ENCODE measurements at regions not wholly inside any gene's neighbourhood (a gene's known extent, or its start where the extent isn't known, plus 50 kb on each side); places are given as distances from the start of the nearest gene placed in this dataset.
A peak's percentile ranks its signal among the peaks of the same experiment; 100 is the strongest.

GRCh38 chr6:163712566-163712961, 298.0 kb downstream of the QKI start:
- H3K4me2 ChIP-seq (ENCODE audit: low read length, poor library complexity, severe bottlenecking): no peak overlapping the region

GRCh38 chr6:163711615-163712565, 297.4 kb downstream of the QKI start:
- H3K4ac ChIP-seq (ENCODE audit: low read depth in 1 of 2, low read length in 2 of 2): no peak overlapping the region
- H3K9ac ChIP-seq (ENCODE audit: low read length): peak overlapping the region; percentile 27
- H2BK5ac ChIP-seq (ENCODE audit: low read depth, low read length, poor library complexity, severe bottlenecking): no peak overlapping the region
- no peak overlapping the region for H3K14ac ChIP-seq (ENCODE audit: low read length in 2 of 2)
- WGBS: 92% methylated on average over 24 of the region's 24 CpGs
- no peak overlapping the region for H2AFZ ChIP-seq (ENCODE audit: low read depth, low read length)
- H2BK15ac ChIP-seq (ENCODE audit: low read depth, poor library complexity, severe bottlenecking): no peak overlapping the region
- H2AK5ac ChIP-seq (ENCODE audit: low read length, severe bottlenecking): no peak overlapping the region
- DNase-seq: no peak
- no peak overlapping the region for H3K27ac ChIP-seq (ENCODE audit: low read length, poor library complexity, severe bottlenecking)
- peak overlapping the region in 1 of 2 experiments; percentile 41 for H3K4me3 ChIP-seq (ENCODE audit: insufficient read depth in 1 of 2, low read depth in 1 of 2, low read length in 2 of 2)
- no peaks in the 10 kb centered on the region for H3K4me1 ChIP-seq (ENCODE audit: control insufficient read depth, insufficient read depth, low read depth, low read length)
- no peak overlapping the region for H2BK12ac ChIP-seq (ENCODE audit: low read length in 2 of 2)
- no peaks in the 10 kb centered on the region for H3K79me1 ChIP-seq (replicated peaks; ENCODE audit: low read length, poor library complexity, severe bottlenecking)
- H3K18ac ChIP-seq (ENCODE audit: low read depth in 1 of 2, low read length in 2 of 2): no peak overlapping the region
- H2BK120ac ChIP-seq (ENCODE audit: low read depth, low read length): no peak overlapping the region
- H4K8ac ChIP-seq (ENCODE audit: low read length): no peak overlapping the region
- H3K4me2 ChIP-seq (ENCODE audit: low read length, poor library complexity, severe bottlenecking): no peak overlapping the region
- H3K27me3 ChIP-seq (ENCODE audit: control insufficient read depth in 1 of 2, insufficient read depth in 1 of 2, low read length in 2 of 2): no peaks in the 10 kb centered on the region
- H3K36me3 ChIP-seq (ENCODE audit: control insufficient read depth in 1 of 2, insufficient read depth in 2 of 2, low read depth in 1 of 2, low read length in 2 of 2): no peaks in the 10 kb centered on the region
- no peaks in the 10 kb centered on the region for H3K9me3 ChIP-seq (ENCODE audit: control insufficient read depth, low read length)
- no peak overlapping the region for H4K91ac ChIP-seq (ENCODE audit: low read length)
- H3K23ac ChIP-seq (ENCODE audit: low read length in 2 of 2): no peak overlapping the region

More at GRCh38 chr6:163712566-163712961, 298.0 kb downstream of the QKI start:
- Histone ChIP-seq H3K4me3 (ENCODE audit: insufficient read depth in 1 of 2, low read depth in 1 of 2, low read length in 2 of 2) (peak overlapping the region in 1 of 2 experiments; percentile 41), H3K4me1 (ENCODE audit: control insufficient read depth, insufficient read depth, low read depth, low read length) (no peaks in the 10 kb centered on the region), H3K14ac (ENCODE audit: low read length in 2 of 2) (no peak overlapping the region), H4K91ac (ENCODE audit: low read length) (no peak overlapping the region), H3K36me3 (ENCODE audit: control insufficient read depth in 1 of 2, insufficient read depth in 2 of 2, low read depth in 1 of 2, low read length in 2 of 2) (no peaks in the 10 kb centered on the region), H2BK5ac (ENCODE audit: low read depth, low read length, poor library complexity, severe bottlenecking) (no peak overlapping the region), H2AK5ac (ENCODE audit: low read length, severe bottlenecking) (no peak overlapping the region), H3K23ac (ENCODE audit: low read length in 2 of 2) (no peak overlapping the region), H3K18ac (ENCODE audit: low read depth in 1 of 2, low read length in 2 of 2) (no peak overlapping the region), H3K27ac (ENCODE audit: low read length, poor library complexity, severe bottlenecking) (no peak overlapping the region), H2BK120ac (ENCODE audit: low read depth, low read length) (no peak overlapping the region), H3K9me3 (ENCODE audit: control insufficient read depth, low read length) (no peaks in the 10 kb centered on the region), H3K79me1 (replicated peaks; ENCODE audit: low read length, poor library complexity, severe bottlenecking) (no peaks in the 10 kb centered on the region), H3K9ac (ENCODE audit: low read length) (peak overlapping the region; percentile 27), H2BK15ac (ENCODE audit: low read depth, poor library complexity, severe bottlenecking) (no peak overlapping the region), H3K27me3 (ENCODE audit: control insufficient read depth in 1 of 2, insufficient read depth in 1 of 2, low read length in 2 of 2) (no peaks in the 10 kb centered on the region), H4K8ac (ENCODE audit: low read length) (no peak overlapping the region), H2AFZ (ENCODE audit: low read depth, low read length) (no peak overlapping the region), H3K4ac (ENCODE audit: low read depth in 1 of 2, low read length in 2 of 2) (no peak overlapping the region), H2BK12ac (ENCODE audit: low read length in 2 of 2) (no peak overlapping the region)
- 93% methylated on average over 6 of the region's 8 CpGs for WGBS
- no peak for DNase-seq

GRCh38 chr6:163710532-163711470, 296.3 kb downstream of the QKI start:
- Histone ChIP-seq H2AFZ (ENCODE audit: low read depth, low read length) (no peak overlapping the region), H3K4me1 (ENCODE audit: control insufficient read depth, insufficient read depth, low read depth, low read length) (no peaks in the 10 kb centered on the region), H3K4me3 (ENCODE audit: insufficient read depth in 1 of 2, low read depth in 1 of 2, low read length in 2 of 2) (no peak overlapping the region), H3K14ac (ENCODE audit: low read length in 2 of 2) (no peak overlapping the region), H2BK12ac (ENCODE audit: low read length in 2 of 2) (no peak overlapping the region), H3K4me2 (ENCODE audit: low read length, poor library complexity, severe bottlenecking) (no peak overlapping the region), H3K36me3 (ENCODE audit: control insufficient read depth in 1 of 2, insufficient read depth in 2 of 2, low read depth in 1 of 2, low read length in 2 of 2) (no peaks in the 10 kb centered on the region), H3K23ac (ENCODE audit: low read length in 2 of 2) (no peak overlapping the region), H3K27ac (ENCODE audit: low read length, poor library complexity, severe bottlenecking) (no peak overlapping the region), H3K27me3 (ENCODE audit: control insufficient read depth in 1 of 2, insufficient read depth in 1 of 2, low read length in 2 of 2) (no peaks in the 10 kb centered on the region), H4K8ac (ENCODE audit: low read length) (no peak overlapping the region), H3K4ac (ENCODE audit: low read depth in 1 of 2, low read length in 2 of 2) (no peak overlapping the region), H2BK5ac (ENCODE audit: low read depth, low read length, poor library complexity, severe bottlenecking) (no peak overlapping the region), H3K18ac (ENCODE audit: low read depth in 1 of 2, low read length in 2 of 2) (no peak overlapping the region), H3K9ac (ENCODE audit: low read length) (peak overlapping the region; percentile 1), H3K79me1 (replicated peaks; ENCODE audit: low read length, poor library complexity, severe bottlenecking) (no peaks in the 10 kb centered on the region), H2BK120ac (ENCODE audit: low read depth, low read length) (no peak overlapping the region), H2AK5ac (ENCODE audit: low read length, severe bottlenecking) (no peak overlapping the region), H3K9me3 (ENCODE audit: control insufficient read depth, low read length) (no peaks in the 10 kb centered on the region), H4K91ac (ENCODE audit: low read length) (no peak overlapping the region), H2BK15ac (ENCODE audit: low read depth, poor library complexity, severe bottlenecking) (no peak overlapping the region)
- DNase-seq: no peak
- 94% methylated on average over 11 of the region's 13 CpGs for WGBS

GRCh38 chr6:163709693-163710092, 295.2 kb downstream of the QKI start:
- Histone ChIP-seq H4K8ac (ENCODE audit: low read length) (no peak overlapping the region), H2BK120ac (ENCODE audit: low read depth, low read length) (no peak overlapping the region), H3K18ac (ENCODE audit: low read depth in 1 of 2, low read length in 2 of 2) (no peak overlapping the region), H3K14ac (ENCODE audit: low read length in 2 of 2) (peak overlapping the region in 1 of 2 experiments; percentile 0), H3K9me3 (ENCODE audit: control insufficient read depth, low read length) (no peaks in the 10 kb centered on the region), H3K27me3 (ENCODE audit: control insufficient read depth in 1 of 2, insufficient read depth in 1 of 2, low read length in 2 of 2) (no peaks in the 10 kb centered on the region), H2BK12ac (ENCODE audit: low read length in 2 of 2) (no peak overlapping the region), H2AFZ (ENCODE audit: low read depth, low read length) (no peak overlapping the region), H3K27ac (ENCODE audit: low read length, poor library complexity, severe bottlenecking) (no peak overlapping the region), H2AK5ac (ENCODE audit: low read length, severe bottlenecking) (no peak overlapping the region), H3K36me3 (ENCODE audit: control insufficient read depth in 1 of 2, insufficient read depth in 2 of 2, low read depth in 1 of 2, low read length in 2 of 2) (no peaks in the 10 kb centered on the region), H2BK5ac (ENCODE audit: low read depth, low read length, poor library complexity, severe bottlenecking) (no peak overlapping the region), H3K9ac (ENCODE audit: low read length) (no peak overlapping the region), H3K4me2 (ENCODE audit: low read length, poor library complexity, severe bottlenecking) (no peak overlapping the region), H3K4ac (ENCODE audit: low read depth in 1 of 2, low read length in 2 of 2) (no peak overlapping the region), H4K91ac (ENCODE audit: low read length) (no peak overlapping the region), H3K4me1 (ENCODE audit: control insufficient read depth, insufficient read depth, low read depth, low read length) (no peaks in the 10 kb centered on the region), H3K4me3 (ENCODE audit: insufficient read depth in 1 of 2, low read depth in 1 of 2, low read length in 2 of 2) (no peak overlapping the region), H3K79me1 (replicated peaks; ENCODE audit: low read length, poor library complexity, severe bottlenecking) (no peaks in the 10 kb centered on the region), H3K23ac (ENCODE audit: low read length in 2 of 2) (no peak overlapping the region), H2BK15ac (ENCODE audit: low read depth, poor library complexity, severe bottlenecking) (no peak overlapping the region)
- WGBS: 97% methylated on average over 3 of the region's 3 CpGs
- DNase-seq: no peak
